Smooth muscle cell (in vitro differentiated cells): ENCODE measurements at regions not wholly inside any gene's neighbourhood (a gene's known extent, or its start where the extent isn't known, plus 50 kb on each side); places are given as distances from the start of the nearest gene placed in this dataset.

Experiments
- DNase-seq: peaks from one replicate; lab custom pipeline; 2025; ENCODE audit not compliant: unreplicated experiment; lab: John Stamatoyannopoulos, UW
- H2AFZ ChIP-seq: fragments of 200-600 bp; sonication (generic); 2 replicates; pipeline ENCODE4 v1.6.0; 2016; ENCODE audit warnings: antibody characterized with exemption, low read depth, mild to moderate bottlenecking
- H3F3A ChIP-seq: fragments of 200-600 bp; sonication (generic); 2 replicates; pipeline ENCODE4 v1.6.0; 2017; ENCODE audit warnings: antibody characterized with exemption, low read depth
- H3K27ac ChIP-seq: fragments of 200-600 bp; sonication (generic); 2 replicates; pipeline ENCODE4 v1.5.1; 2016; ENCODE audit warnings: low read depth, mild to moderate bottlenecking
- H3K27me3 ChIP-seq: fragments of 200-600 bp; sonication (generic); 2 replicates; pipeline ENCODE4 v1.6.1; 2016; ENCODE audit warnings: low read depth, mild to moderate bottlenecking
- H3K36me3 ChIP-seq: fragments of 200-600 bp; sonication (generic); 2 replicates; pipeline ENCODE4 v1.5.1; 2016; ENCODE audit warnings: low read depth
- H3K4me1 ChIP-seq: fragments of 200-600 bp; sonication (generic); 2 replicates; pipeline ENCODE4 v1.5.1; 2016; ENCODE audit warnings: low read depth
- H3K4me2 ChIP-seq: fragments of 200-600 bp; sonication (generic); 2 replicates; pipeline ENCODE4 v1.6.0; 2016; ENCODE audit warnings: mild to moderate bottlenecking
- H3K4me3 ChIP-seq: fragments of 200-600 bp; sonication (generic); 2 replicates; pipeline ENCODE4 v1.5.1; 2016; ENCODE audit warnings: mild to moderate bottlenecking
- H3K79me2 ChIP-seq: fragments of 200-600 bp; sonication (generic); 2 replicates; pipeline ENCODE4 v1.6.0; 2016; ENCODE audit warnings: low read depth, mild to moderate bottlenecking
- H3K9ac ChIP-seq: fragments of 200-600 bp; sonication (generic); 2 replicates; pipeline ENCODE4 v1.6.0; 2016; ENCODE audit warnings: low read depth
- H3K9me3 ChIP-seq: fragments of 200-600 bp; sonication (generic); replicated peaks from 2 replicates; pipeline ENCODE4 v1.5.1; 2016; ENCODE audit warnings: low read depth
- H4K20me1 ChIP-seq: fragments of 200-600 bp; sonication (generic); 2 replicates; pipeline ENCODE4 v1.6.0; 2016; ENCODE audit warnings: low read depth
- CTCF ChIP-seq: fragments of 200-600 bp; sonication (generic); IDR thresholded peaks from 2 replicates; pipeline ENCODE4 v1.5.1; 2017; ENCODE audit warnings: borderline replicate concordance, mild to moderate bottlenecking, antibody characterized with exemption; ENCODE audit not compliant: insufficient read depth, poor library complexity, severe bottlenecking
- WGBS: methylation state at CpG from one replicate; pipeline ENCODE4 v1.1.7; 2016; ENCODE audit warnings: low lambda C conversion rate; 5-methylcytosine and 5-hydroxymethylcytosine counted together

GRCh38 chr14:98940693-98941437, 331.1 kb downstream of the BCL11B start:
- no peak overlapping the region for H3K9ac ChIP-seq
- no peak overlapping the region for H3K4me2 ChIP-seq
- H3K27me3 ChIP-seq, result no peaks in the 10 kb centered on the region
- no peaks in the 10 kb centered on the region for H4K20me1 ChIP-seq
- H3K79me2 ChIP-seq, result no peaks in the 10 kb centered on the region
- no peak for DNase-seq
- no peaks in the 10 kb centered on the region for H3K9me3 ChIP-seq
- no peaks in the 10 kb centered on the region for H3F3A ChIP-seq
- H3K4me3 ChIP-seq, result no peak overlapping the region
- TF ChIP-seq CTCF, result no peak
- H3K27ac ChIP-seq, result no peak overlapping the region
- no peak overlapping the region for H2AFZ ChIP-seq
- no peaks in the 10 kb centered on the region for H3K36me3 ChIP-seq
- H3K4me1 ChIP-seq, result no peaks in the 10 kb centered on the region
- 88% methylated on average over 5 of the region's 5 CpGs for WGBS

- Histone ChIP-seq H3K4me3 (no peak overlapping the region), H3K27me3 (no peaks in the 10 kb centered on the region), H4K20me1 (no peaks in the 10 kb centered on the region), H3K79me2 (no peaks in the 10 kb centered on the region), H3K9ac (no peak overlapping the region), H3K4me1 (no peaks in the 10 kb centered on the region), H3K27ac (no peak overlapping the region), H2AFZ (no peak overlapping the region), H3K36me3 (no peaks in the 10 kb centered on the region), H3K4me2 (no peak overlapping the region), H3F3A (no peaks in the 10 kb centered on the region), H3K9me3 (no peaks in the 10 kb centered on the region)
- TF ChIP-seq CTCF, result no peak
- DNase-seq, result no peak
Observed at GRCh38 chr14:98941481-98941880, 330.5 kb downstream of the BCL11B start.

GRCh38 chr14:98943907-98944306, 328.1 kb downstream of the BCL11B start:
- Histone ChIP-seq H3K4me1 (peaks cover 6% of the 10 kb centered on the region), H3K27ac (no peak overlapping the region), H3K4me2 (no peak overlapping the region), H3K36me3 (no peaks in the 10 kb centered on the region), H3K4me3 (no peak overlapping the region), H3F3A (no peaks in the 10 kb centered on the region), H3K9me3 (no peaks in the 10 kb centered on the region), H4K20me1 (no peaks in the 10 kb centered on the region), H2AFZ (no peak overlapping the region), H3K9ac (no peak overlapping the region), H3K79me2 (no peaks in the 10 kb centered on the region), H3K27me3 (no peaks in the 10 kb centered on the region)
- 96% methylated on average over 6 of the region's 6 CpGs for WGBS
- DNase-seq, result no peak
- no peak for TF ChIP-seq CTCF

GRCh38 chr14:98944989-98945388, 327.0 kb downstream of the BCL11B start:
- DNase-seq, result no peak
- no peaks in the 10 kb centered on the region for H3K9me3 ChIP-seq

More at GRCh38 chr14:98944989-98945388, 327.0 kb downstream of the BCL11B start:
- no peak overlapping the region for H3K4me2 ChIP-seq
- 81% methylated on average over 5 of the region's 5 CpGs for WGBS
- TF ChIP-seq CTCF, result no peak
- no peak overlapping the region for H3K27ac ChIP-seq
- H3F3A ChIP-seq, result no peaks in the 10 kb centered on the region
- no peak overlapping the region for H3K4me3 ChIP-seq
- H3K79me2 ChIP-seq, result no peaks in the 10 kb centered on the region
- peaks cover 6% of the 10 kb centered on the region for H3K4me1 ChIP-seq
- no peaks in the 10 kb centered on the region for H4K20me1 ChIP-seq
- no peak overlapping the region for H2AFZ ChIP-seq
- no peaks in the 10 kb centered on the region for H3K27me3 ChIP-seq
- no peak overlapping the region for H3K9ac ChIP-seq
- no peaks in the 10 kb centered on the region for H3K36me3 ChIP-seq
